Activated naive CD8-positive, alpha-beta T cell treated with anti-CD3 and anti-CD28 coated beads, Interleukin-2, amount 50 U/mL, for 24 hours (primary cell): ENCODE measurements at regions not wholly inside any gene's neighbourhood (a gene's known extent, or its start where the extent isn't known, plus 50 kb on each side); places are given as distances from the start of the nearest gene placed in this dataset.

Source experiments
- ATAC-seq: fragments of 150-1000 bp; cut with Tn5 transposase; one replicate; pipeline ENCODE4 v1.10.0; 2021
- DNase-seq: peaks from one replicate; pipeline ENCODE4 v3.0.0; 2021
- H3K27ac Mint-ChIP-seq: one replicate; pipeline ENCODE4 v1.8.0; 2021; ENCODE audit warnings: mild to moderate bottlenecking, mixed read lengths
- H3K27me3 Mint-ChIP-seq: one replicate; pipeline ENCODE4 v1.8.0; 2021; ENCODE audit warnings: mixed read lengths
- H3K36me3 Mint-ChIP-seq: one replicate; pipeline ENCODE4 v1.8.0; 2021; ENCODE audit warnings: low read depth, mixed read lengths
- H3K4me1 Mint-ChIP-seq: one replicate; pipeline ENCODE4 v1.8.0; 2021; ENCODE audit warnings: mixed read lengths
- H3K4me3 Mint-ChIP-seq: one replicate; pipeline ENCODE4 v1.8.0; 2021; ENCODE audit warnings: mild to moderate bottlenecking, moderate library complexity, mixed read lengths
- H3K9me3 Mint-ChIP-seq: one replicate; pipeline ENCODE4 v1.8.0; 2021; ENCODE audit warnings: mixed read lengths

DNA sequence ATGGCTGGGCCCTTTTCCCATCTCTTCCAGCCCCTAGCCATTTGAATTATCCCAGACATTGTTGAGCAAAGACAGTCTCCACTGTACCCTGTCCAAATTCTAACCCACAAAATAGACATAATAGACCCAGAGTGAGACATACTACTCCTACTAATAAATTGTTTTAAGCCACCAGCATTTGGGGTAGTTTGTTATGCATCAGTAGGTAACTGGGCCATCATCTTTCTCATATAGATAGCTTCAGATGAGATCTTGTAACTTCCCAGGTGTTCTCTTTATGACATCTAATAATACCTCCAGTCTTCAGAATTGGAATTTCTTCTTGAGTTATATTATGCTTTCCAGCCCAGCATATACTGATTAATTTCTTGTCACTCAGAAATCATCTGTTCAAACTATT, 117.2 kb upstream of the OTUD4 start:
- no peak for ATAC-seq
- Mint-ChIP-seq H3K4me1 (peaks cover 29% of the 10 kb centered on the region), H3K4me3 (no peak overlapping the region), H3K9me3 (peaks cover 2% of the 10 kb centered on the region), H3K36me3 (no peaks in the 10 kb centered on the region), H3K27me3 (peaks cover 11% of the 10 kb centered on the region), H3K27ac (no peak overlapping the region)
- DNase-seq = no peak

DNA sequence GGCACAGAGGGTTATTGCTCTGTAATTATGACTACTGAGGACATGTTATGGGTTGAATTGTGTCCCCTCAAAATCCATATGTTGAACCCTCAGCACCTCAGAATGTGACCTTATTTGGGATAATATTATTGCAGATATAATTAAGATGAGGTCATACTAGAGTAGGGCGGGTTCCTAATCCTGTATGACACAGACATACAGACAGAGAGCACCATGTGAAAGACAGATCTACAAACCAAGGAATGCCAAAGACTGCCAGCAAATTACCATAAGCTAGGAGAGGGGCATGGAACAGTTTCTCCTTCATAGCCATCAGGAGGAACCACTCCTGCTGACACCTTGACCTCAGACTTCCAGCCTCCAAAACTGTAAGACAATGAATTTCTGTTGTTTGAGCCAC, 115.2 kb upstream of the OTUD4 start:
- H3K36me3 Mint-ChIP-seq = no peaks in the 10 kb centered on the region
- DNase-seq (no peak), ATAC-seq (no peak)
- H3K27me3 Mint-ChIP-seq = peaks cover 16% of the 10 kb centered on the region
- peaks cover 23% of the 10 kb centered on the region for H3K4me1 Mint-ChIP-seq
- H3K4me3 Mint-ChIP-seq = no peak overlapping the region
- H3K9me3 Mint-ChIP-seq = peaks cover 7% of the 10 kb centered on the region
- H3K27ac Mint-ChIP-seq = no peak overlapping the region

DNA sequence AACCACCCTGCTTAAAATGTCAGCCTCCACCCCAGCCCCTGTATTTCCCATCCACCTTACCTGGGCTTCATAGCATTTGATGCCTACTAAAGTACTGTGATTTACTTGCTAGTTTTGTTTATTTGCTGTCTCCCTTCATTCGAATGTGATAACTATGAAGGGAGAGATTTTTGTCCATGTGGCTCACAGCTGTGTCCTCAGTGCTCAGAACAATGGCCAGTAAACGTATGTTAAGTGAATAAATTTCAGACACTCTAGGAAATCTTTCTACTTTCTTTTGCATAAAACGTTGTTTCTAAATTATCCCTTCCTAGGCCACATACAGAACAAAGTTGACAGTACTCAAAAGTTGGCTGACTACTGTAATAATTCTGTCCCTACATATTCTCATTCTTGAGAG, 114.7 kb upstream of the OTUD4 start:
- peaks cover 7% of the 10 kb centered on the region for H3K9me3 Mint-ChIP-seq
- DNase-seq (no peak), ATAC-seq (no peak)
- H3K27ac Mint-ChIP-seq = no peak overlapping the region
- H3K4me1 Mint-ChIP-seq = peaks cover 19% of the 10 kb centered on the region
- no peaks in the 10 kb centered on the region for H3K36me3 Mint-ChIP-seq
- peaks cover 16% of the 10 kb centered on the region for H3K27me3 Mint-ChIP-seq
- H3K4me3 Mint-ChIP-seq = no peak overlapping the region

DNA sequence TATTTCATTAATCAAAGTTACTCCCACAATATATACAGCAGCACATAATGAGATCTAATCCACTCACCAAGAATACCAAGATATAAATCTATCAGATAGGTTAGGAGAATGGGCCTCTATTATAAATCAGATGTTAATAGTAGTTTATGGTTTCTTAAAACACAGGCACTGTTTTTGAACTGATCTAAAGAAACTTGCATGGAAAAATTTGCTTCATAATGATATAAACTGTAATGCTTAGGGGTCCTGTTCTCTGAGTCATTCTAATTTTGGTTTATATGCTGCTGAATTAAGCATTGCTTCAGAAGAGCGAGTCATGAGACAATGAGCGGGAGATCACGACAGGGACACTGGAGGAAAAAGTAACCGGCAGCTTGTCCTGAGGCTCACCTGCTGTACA, 113.3 kb upstream of the OTUD4 start:
- ATAC-seq (no peak), DNase-seq (no peak)
- peaks cover 5% of the 10 kb centered on the region for H3K4me1 Mint-ChIP-seq
- H3K27me3 Mint-ChIP-seq = peaks cover 18% of the 10 kb centered on the region
- H3K4me3 Mint-ChIP-seq = no peak overlapping the region
- peaks cover 7% of the 10 kb centered on the region for H3K9me3 Mint-ChIP-seq
- H3K36me3 Mint-ChIP-seq = no peaks in the 10 kb centered on the region
- H3K27ac Mint-ChIP-seq = no peak overlapping the region

DNA sequence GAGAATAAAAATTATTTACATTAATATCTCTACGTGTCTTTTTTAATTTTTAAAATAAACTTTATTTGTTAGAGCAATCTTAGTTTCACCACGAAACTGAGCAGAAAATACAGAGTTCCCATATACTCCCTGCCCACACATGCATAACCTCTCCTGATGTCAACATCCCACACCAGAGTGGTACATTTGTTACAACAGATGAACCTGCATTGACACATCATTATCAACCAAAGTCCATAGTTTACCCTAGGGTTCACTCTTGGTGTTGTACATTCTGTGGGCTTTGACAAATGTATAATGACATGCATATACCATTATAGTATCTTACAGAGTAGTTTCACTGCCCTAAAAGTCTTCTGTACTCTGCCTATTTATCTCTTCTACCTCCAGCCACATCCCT, 110.6 kb upstream of the OTUD4 start:
- ATAC-seq = no peak
- peaks cover 14% of the 10 kb centered on the region for H3K27me3 Mint-ChIP-seq
- H3K4me3 Mint-ChIP-seq = no peak overlapping the region
- no peak overlapping the region for H3K27ac Mint-ChIP-seq
- no peaks in the 10 kb centered on the region for H3K36me3 Mint-ChIP-seq
- no peak for DNase-seq
- peaks cover 5% of the 10 kb centered on the region for H3K4me1 Mint-ChIP-seq
- peaks cover 7% of the 10 kb centered on the region for H3K9me3 Mint-ChIP-seq

DNA sequence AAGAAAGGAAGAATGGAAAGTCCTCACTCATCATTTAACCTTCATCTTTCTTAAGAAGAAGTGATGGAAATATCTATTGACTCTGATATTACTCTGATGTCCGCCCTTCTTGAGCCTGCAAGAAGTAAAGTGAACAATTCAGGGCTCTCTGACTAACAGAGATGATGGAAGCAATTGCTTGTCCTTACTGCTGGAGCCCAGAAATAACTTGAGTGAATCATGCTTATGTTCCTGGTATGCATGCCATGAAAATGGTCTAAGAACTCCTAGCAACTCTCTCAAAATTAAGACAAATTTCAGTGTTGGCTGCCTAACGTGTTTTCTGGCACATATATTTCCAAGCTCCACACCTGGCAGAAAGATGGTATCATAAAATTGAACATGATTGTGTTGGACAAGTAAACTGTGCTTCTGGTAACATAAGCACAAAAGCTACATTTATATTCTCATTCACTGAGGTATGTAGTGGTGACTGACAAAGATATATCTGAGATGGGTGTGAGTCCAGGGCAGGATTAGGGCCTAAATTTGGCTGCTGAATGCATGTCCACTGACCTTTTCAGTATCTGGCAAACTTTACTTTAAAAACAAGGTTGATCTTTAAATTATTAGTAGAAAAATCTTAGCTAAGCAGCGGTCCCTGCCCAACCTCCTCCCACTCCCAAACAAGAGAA, 109.2 kb upstream of the OTUD4 start:
- ATAC-seq = no peak
- H3K27me3 Mint-ChIP-seq = peaks cover 14% of the 10 kb centered on the region
- peaks cover 5% of the 10 kb centered on the region for H3K4me1 Mint-ChIP-seq
- H3K36me3 Mint-ChIP-seq = no peaks in the 10 kb centered on the region
- DNase-seq = no peak
- no peak overlapping the region for H3K4me3 Mint-ChIP-seq
- H3K9me3 Mint-ChIP-seq = peaks cover 7% of the 10 kb centered on the region
- H3K27ac Mint-ChIP-seq = no peak overlapping the region

DNA sequence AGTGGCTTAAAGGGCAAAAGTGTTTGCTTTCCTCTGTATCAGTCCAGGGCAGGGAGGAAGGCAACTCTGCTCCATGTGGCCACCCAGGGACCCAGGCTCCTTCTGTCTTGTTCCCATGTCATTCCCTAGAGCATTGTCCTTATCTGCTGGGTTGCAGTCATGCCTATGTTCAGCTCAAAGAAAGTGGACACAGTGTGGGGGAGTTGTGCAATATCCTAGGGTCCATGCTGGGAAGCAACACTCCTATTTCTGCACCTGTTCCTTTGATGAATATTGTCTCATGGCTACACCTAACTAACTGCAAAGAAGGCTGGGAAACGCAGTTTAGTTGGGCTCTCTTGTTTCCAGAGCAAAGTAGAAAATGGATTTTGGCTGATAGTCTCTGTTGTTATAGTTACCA, 107.0 kb upstream of the OTUD4 start:
- Mint-ChIP-seq H3K4me3 (no peak overlapping the region), H3K27me3 (peaks cover 14% of the 10 kb centered on the region), H3K36me3 (no peaks in the 10 kb centered on the region), H3K27ac (no peak overlapping the region), H3K9me3 (peaks cover 7% of the 10 kb centered on the region), H3K4me1 (no peaks in the 10 kb centered on the region)
- DNase-seq (no peak), ATAC-seq (no peak)

DNA sequence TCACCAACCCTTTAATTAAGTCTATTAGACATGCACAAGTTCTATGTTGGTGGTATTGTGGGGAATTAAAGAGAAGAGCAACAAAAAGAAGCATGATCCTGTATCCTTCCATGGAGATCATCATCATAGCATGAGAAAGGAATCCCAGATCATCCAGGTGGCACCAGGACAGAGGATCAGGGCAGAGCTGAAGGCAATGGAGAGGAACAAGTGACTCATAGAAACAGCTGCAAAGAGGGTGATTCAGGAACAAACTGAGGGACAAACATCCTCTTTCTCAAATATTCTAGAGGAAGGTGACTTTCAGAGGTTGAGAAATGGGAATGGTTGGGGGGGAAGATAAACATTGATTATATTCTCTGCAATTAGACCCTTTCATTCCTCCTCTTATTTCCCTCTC, 105.5 kb upstream of the OTUD4 start:
- H3K27ac Mint-ChIP-seq = no peak overlapping the region
- no peaks in the 10 kb centered on the region for H3K9me3 Mint-ChIP-seq
- ATAC-seq = no peak
- H3K4me1 Mint-ChIP-seq = no peaks in the 10 kb centered on the region
- H3K36me3 Mint-ChIP-seq = no peaks in the 10 kb centered on the region
- no peak for DNase-seq
- H3K27me3 Mint-ChIP-seq = peaks cover 10% of the 10 kb centered on the region
- H3K4me3 Mint-ChIP-seq = no peak overlapping the region

DNA sequence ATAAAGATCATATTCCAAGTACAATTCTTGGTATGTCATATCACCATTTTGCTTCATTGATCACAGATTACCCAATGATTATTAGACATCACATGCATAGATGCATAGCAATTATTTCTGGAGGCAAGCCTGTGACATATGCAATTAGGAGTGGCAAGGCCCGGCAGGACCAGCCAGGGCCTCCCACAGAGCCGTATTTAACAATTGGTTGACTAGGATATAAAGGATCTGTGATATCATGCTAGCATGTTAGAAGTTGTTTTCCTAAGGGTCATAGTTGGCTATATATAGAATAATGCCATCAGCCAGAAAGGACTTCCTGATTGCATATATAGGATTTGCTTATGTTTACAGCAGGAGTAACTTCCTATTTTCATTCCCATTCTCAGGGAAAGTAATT, 103.5 kb upstream of the OTUD4 start:
- Mint-ChIP-seq H3K27me3 (peaks cover 7% of the 10 kb centered on the region), H3K36me3 (no peaks in the 10 kb centered on the region), H3K4me3 (no peak overlapping the region), H3K9me3 (no peaks in the 10 kb centered on the region), H3K27ac (no peak overlapping the region), H3K4me1 (no peaks in the 10 kb centered on the region)
- no peak for ATAC-seq
- no peak for DNase-seq

DNA sequence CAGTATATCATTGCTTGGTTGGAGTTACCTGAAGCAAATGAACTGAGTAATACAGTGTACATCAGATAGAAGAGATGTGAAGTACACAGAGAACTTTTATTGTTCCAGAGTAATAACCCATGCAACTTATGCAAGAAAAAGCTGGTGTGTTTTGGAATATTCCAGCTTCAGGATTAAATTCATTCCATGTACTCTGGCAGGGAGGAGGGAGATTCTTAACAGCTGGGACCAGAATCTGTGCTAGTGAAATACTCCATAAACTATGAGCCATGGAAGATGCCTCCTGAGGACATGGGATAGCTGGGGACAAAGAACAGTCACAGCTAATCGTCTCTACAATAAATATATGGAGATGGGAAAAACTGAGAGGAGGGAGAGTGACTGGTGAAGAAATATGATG, 101.6 kb upstream of the OTUD4 start:
- no peak for DNase-seq
- Mint-ChIP-seq H3K9me3 (no peaks in the 10 kb centered on the region), H3K27me3 (peaks cover 10% of the 10 kb centered on the region), H3K4me1 (peaks cover 2% of the 10 kb centered on the region), H3K27ac (no peak overlapping the region), H3K36me3 (no peaks in the 10 kb centered on the region), H3K4me3 (no peak overlapping the region)
- ATAC-seq = no peak

DNA sequence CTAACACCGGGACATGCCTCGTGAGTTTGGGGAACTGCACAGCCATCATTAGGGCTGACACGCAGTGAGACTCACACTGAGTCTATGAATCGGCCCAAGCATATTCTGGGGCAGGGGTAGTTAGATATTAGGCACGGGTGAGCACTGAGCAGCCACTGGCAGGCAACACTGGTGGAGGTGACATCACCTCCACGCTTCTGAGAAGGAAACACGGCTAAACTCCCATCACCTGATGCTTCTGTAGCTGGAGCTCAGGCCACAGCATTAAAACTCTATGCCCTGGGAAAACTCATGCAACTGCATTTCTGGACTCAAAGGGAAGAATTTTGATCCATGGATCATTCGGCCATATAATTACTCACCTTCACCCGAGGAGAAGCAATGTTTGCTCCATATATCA, 100.8 kb upstream of the OTUD4 start:
- Mint-ChIP-seq H3K36me3 (no peaks in the 10 kb centered on the region), H3K9me3 (no peaks in the 10 kb centered on the region), H3K27ac (no peak overlapping the region), H3K4me3 (no peak overlapping the region), H3K4me1 (peaks cover 2% of the 10 kb centered on the region), H3K27me3 (peaks cover 8% of the 10 kb centered on the region)
- ATAC-seq (no peak), DNase-seq (no peak)

DNA sequence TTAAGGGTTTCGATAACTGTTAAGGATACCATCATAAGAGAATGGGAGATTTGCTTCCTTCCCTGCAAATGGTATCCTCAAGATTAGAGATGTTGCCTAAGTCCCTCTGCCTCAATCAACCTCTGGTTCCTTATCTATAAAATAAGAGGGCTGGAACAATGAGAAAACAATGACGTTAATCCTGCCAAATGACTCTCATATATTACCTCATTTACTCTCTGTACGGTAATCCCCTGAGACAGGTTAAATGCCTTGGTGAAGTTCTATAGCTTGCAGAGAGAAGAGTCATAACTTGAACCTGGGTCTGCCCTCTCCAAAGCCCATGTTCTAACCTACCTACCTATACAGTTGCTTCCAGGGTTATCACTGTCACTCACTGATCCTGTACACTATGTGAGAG, 100.2 kb upstream of the OTUD4 start:
- Mint-ChIP-seq H3K36me3 (no peaks in the 10 kb centered on the region), H3K4me1 (peaks cover 2% of the 10 kb centered on the region), H3K27ac (no peak overlapping the region), H3K9me3 (no peaks in the 10 kb centered on the region), H3K4me3 (no peak overlapping the region), H3K27me3 (peaks cover 6% of the 10 kb centered on the region)
- ATAC-seq = no peak
- no peak for DNase-seq

DNA sequence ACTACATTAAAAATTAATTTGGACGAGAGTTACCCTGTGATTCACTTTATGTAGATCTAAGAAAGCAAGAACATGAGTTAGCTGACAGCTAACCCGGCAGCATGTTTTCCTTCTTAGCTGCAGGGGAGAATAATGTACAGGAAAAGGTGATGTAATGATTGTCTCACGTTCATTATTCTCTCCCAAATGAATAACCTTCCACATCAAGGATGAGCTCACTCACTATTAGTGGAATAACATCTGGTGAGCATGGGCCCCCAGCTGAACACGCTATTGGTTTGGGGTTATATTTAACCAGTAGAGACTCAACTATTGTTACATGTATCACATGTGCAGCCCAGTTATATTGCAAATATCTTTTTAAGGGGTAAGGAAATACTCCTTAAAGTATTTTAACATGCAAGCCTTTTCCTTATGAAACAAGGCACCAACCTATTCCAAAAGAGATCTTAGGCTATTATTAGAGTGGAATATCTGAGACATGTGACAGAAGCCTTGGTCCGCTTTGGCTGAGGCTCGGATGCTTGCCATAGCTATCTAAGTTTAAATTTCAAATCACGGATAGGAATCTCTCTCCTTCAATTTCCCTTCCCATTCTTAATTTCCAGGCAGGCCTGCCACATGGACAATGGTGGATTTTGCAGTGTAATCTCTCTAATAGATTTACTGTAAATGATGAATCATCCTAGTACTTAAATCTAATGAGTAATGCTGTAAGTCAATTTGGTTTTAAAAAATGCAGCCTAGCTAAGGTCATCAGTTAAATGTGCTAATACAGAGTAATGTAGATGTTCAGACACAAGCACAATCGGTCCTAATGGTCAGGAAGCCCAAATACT, 99.0 kb upstream of the OTUD4 start:
- Mint-ChIP-seq H3K36me3 (no peaks in the 10 kb centered on the region), H3K4me1 (peaks cover 2% of the 10 kb centered on the region), H3K27me3 (peaks cover 4% of the 10 kb centered on the region), H3K4me3 (no peak overlapping the region), H3K9me3 (no peaks in the 10 kb centered on the region), H3K27ac (no peak overlapping the region)
- ATAC-seq = no peak
- no peak for DNase-seq

DNA sequence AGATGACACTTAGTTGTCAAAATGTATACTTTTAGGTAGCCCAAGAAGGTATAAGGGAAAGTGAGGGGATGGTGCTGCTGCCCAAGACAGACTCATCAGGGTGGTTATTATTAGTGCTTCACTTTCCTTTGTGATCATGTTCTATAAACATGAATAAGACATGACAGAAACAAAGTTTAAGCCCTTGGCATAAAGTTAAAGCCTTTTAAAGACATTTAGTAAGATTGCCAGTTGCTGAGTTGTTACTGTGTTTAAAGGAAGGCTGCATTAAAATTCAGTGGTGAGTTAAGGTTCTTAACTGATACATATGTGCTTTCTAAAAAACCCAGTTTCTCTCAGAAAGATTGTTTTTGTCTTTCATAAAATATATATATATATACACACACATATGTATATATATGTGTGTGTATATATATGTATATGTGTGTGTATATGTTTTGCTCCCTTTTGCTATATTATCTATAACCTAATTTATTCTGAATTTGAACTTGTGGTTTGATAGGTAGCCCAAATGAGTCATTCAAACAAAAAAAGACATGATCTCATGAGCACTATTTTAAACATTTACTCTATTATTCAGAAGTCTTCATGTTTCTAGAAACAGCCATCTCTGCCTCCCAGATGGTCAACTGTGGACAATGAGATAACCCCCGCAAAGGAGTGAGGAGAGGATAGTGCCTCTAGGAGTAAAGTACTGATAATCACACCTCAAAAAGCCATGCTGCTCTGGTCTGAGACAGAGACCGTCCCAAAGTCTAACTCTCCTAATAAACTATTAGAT, 98.1 kb upstream of the OTUD4 start:
- H3K27me3 Mint-ChIP-seq = peaks cover 3% of the 10 kb centered on the region
- H3K27ac Mint-ChIP-seq = no peak overlapping the region
- no peaks in the 10 kb centered on the region for H3K9me3 Mint-ChIP-seq
- ATAC-seq (no peak), DNase-seq (no peak)
- H3K4me1 Mint-ChIP-seq = peaks cover 2% of the 10 kb centered on the region
- H3K4me3 Mint-ChIP-seq = no peak overlapping the region
- no peaks in the 10 kb centered on the region for H3K36me3 Mint-ChIP-seq

DNA sequence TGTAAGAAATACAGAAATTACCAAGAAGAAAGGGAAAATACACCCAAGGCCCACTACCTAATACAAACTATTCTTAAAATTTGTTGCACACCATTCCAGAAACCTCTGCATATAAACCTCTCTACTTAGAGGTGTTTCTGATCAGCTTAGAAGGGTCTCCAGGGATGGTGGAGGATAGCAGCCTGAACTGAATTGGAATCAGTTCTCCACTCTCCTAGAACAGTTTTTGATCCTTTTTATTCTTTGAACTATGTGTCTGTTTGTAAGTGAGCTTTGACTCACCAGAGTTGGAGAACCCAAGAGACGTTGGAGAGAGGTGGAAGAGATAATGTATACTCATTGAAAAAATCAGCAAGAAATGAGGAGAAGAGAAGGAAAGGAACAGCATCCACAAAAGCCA, 96.6 kb upstream of the OTUD4 start:
- H3K9me3 Mint-ChIP-seq = no peaks in the 10 kb centered on the region
- peaks cover 2% of the 10 kb centered on the region for H3K4me1 Mint-ChIP-seq
- H3K27ac Mint-ChIP-seq = no peak overlapping the region
- no peaks in the 10 kb centered on the region for H3K36me3 Mint-ChIP-seq
- no peak for ATAC-seq
- no peak overlapping the region for H3K4me3 Mint-ChIP-seq
- no peak for DNase-seq
- peaks cover 3% of the 10 kb centered on the region for H3K27me3 Mint-ChIP-seq
